Uterus (tissue), 2 donors: ENCODE measurements at regions not wholly inside any gene's neighbourhood (a gene's known extent, or its start where the extent isn't known, plus 50 kb on each side); places are given as distances from the start of the nearest gene placed in this dataset.
"Not testable (repeated sequence)": the region's sequence is repeated elsewhere in the genome, so short reads cannot be mapped to it uniquely, and the experiment has no call there.

ENCODE experiments used
- POLR2A ChIP-seq, 2 donors: fragments of 450-650 bp; IDR thresholded peaks; one replicate each; pipeline ENCODE4 v1.6.1; 2016; ENCODE audit warnings: antibody characterized with exemption in 2 of 2, mild to moderate bottlenecking in 1 of 2, moderate library complexity in 1 of 2
- TF ChIP-seq, protein P1 (sequence below), 4 experiments: fragments of 200-600 bp in 2 of 4; fragments of 450-650 bp in 2 of 4; sonication (generic) in 2 of 4; IDR thresholded peaks; one replicate each; pipeline ENCODE4 v1.5.1; 2016 to 2019; ENCODE audit warnings: antibody characterized with exemption in 4 of 4, mild to moderate bottlenecking in 2 of 4, moderate library complexity in 1 of 4

DNA sequence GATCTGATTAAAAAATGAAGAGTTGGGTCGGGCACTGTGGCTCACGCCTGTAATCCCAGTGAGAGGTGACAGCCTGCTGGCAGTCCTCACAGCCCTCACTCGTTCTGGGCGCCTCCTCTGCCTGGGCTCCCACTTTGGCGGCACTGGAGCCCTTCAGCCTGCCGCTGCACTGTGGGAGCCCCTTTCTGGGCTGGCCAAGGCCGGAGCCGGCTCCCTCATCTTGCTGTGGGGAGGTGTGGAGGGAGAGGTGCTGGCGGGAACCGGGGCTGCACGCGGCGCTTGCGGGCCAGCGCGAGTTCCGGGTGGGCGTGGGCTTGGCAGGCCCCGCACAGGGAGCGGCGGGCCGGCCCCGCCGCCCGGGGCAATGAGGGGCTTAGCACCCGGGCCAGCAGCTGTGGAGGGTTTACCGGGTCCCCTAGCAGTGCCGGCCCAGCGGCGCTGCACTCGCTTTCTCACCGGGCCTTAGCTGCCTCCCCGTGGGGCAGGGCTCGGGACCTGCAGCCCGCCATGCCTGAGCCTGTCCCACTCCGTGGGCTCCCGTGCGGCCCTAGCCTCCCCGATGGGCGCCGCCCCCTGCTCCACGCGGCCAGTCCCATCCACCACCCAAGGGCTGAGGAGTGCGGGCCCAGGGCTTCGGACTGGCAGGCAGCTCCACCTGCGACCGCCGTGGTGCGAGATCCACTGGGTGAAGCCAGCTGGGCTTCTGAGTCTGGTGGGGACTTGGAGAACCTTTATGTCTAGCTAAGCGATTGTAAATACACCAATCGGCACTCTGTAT, 534.1 kb upstream of the ARRDC3 start:
- not testable (repeated sequence) for TF ChIP-seq POLR2A (IDR thresholded peaks at IDR 0.05)
- TF ChIP-seq, protein P1, sequence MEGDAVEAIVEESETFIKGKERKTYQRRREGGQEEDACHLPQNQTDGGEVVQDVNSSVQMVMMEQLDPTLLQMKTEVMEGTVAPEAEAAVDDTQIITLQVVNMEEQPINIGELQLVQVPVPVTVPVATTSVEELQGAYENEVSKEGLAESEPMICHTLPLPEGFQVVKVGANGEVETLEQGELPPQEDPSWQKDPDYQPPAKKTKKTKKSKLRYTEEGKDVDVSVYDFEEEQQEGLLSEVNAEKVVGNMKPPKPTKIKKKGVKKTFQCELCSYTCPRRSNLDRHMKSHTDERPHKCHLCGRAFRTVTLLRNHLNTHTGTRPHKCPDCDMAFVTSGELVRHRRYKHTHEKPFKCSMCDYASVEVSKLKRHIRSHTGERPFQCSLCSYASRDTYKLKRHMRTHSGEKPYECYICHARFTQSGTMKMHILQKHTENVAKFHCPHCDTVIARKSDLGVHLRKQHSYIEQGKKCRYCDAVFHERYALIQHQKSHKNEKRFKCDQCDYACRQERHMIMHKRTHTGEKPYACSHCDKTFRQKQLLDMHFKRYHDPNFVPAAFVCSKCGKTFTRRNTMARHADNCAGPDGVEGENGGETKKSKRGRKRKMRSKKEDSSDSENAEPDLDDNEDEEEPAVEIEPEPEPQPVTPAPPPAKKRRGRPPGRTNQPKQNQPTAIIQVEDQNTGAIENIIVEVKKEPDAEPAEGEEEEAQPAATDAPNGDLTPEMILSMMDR (IDR thresholded peaks at IDR 0.05) = not testable (repeated sequence)
